HepG2 (cell line): ENCODE measurements at regions not wholly inside any gene's neighbourhood (a gene's known extent, or its start where the extent isn't known, plus 50 kb on each side); places are given as distances from the start of the nearest gene placed in this dataset.

Experiments
- ATAC-seq: fragments of 200-7000 bp; cut with Tn5 transposase; 3 replicates; pipeline ENCODE4 v1.9.1; 2020; ENCODE audit warnings: mild to moderate bottlenecking, moderate library complexity
- BruUV-seq: library from RNA; stranded (reverse); fragments of 400-500 nt; replicated peaks from 2 replicates; lab custom pipeline; 2021; lab: Mats Ljungman, UMichigan
- CTCF ChIA-PET: fragments of 300-600 bp; formaldehyde crosslinking; extraction: SDS; loops from one replicate; lab custom pipeline; 2021; ENCODE audit warnings: low total read pairs, inconsistent platforms, low intra/inter-chr PET ratio; lab: Yijun Ruan, JAX
- POLR2A ChIA-PET: fragments of 350-600 bp; sonication (Branson Sonifier 250); formaldehyde crosslinking; loops from one replicate; lab custom pipeline; 2020; ENCODE audit warnings: antibody characterized with exemption, inconsistent platforms; lab: Yijun Ruan, JAX
- DNase-seq: peaks from one replicate; pipeline ENCODE4 v3.0.0-alpha.2; 2015; ENCODE audit warnings: low spot score
- FAIRE-seq: peaks from 3 replicates; lab custom pipeline; 2011; peaks lifted over from hg19 to GRCh38; lab: Jason Lieb, UNC
- H2AFZ ChIP-seq: one replicate; pipeline ENCODE4 v1.6.1; 2011; ENCODE audit warnings: low read length, inconsistent platforms
- H3K27ac ChIP-seq: fragments of 300-600 bp; 3 replicates; pipeline ENCODE4 v1.8.0; 2011; ENCODE audit warnings: mixed run types, mild to moderate bottlenecking, mixed read lengths, low read length, inconsistent platforms; ENCODE audit not compliant: insufficient read depth; ENCODE audit errors: extremely low read length
- H3K27me3 ChIP-seq, 2 experiments: fragments of 200-600 bp in 1 of 2; 2 replicates in 1 of 2; 3 replicates in 1 of 2; pipeline versions ENCODE4 v1.6.0 to v1.8.0; 2011; ENCODE audit warnings: low read length in 2 of 2, mild to moderate bottlenecking in 2 of 2, moderate library complexity in 2 of 2, inconsistent platforms in 1 of 2; ENCODE audit not compliant: insufficient read depth in 2 of 2, control insufficient read depth in 1 of 2
- H3K36me3 ChIP-seq, 2 experiments: fragments of 200-600 bp in 1 of 2; replicated peaks in 1 of 2; 2 replicates in 1 of 2; 3 replicates in 1 of 2; pipeline versions ENCODE4 v1.5.1 to v1.8.0; 2011; ENCODE audit warnings: low read length in 2 of 2, inconsistent platforms in 1 of 2; ENCODE audit not compliant: insufficient read depth in 2 of 2, control insufficient read depth in 1 of 2
- H3K4me1 ChIP-seq: 2 replicates; pipeline ENCODE4 v1.5.1; 2012; ENCODE audit warnings: low read length, inconsistent platforms; ENCODE audit not compliant: insufficient read depth
- H3K4me2 ChIP-seq: 2 replicates; pipeline ENCODE4 v1.6.0; 2011; ENCODE audit warnings: low read depth, low read length, inconsistent platforms
- H3K4me3 ChIP-seq, 3 experiments: fragments of 200-600 bp in 1 of 3; sonication (generic), shearing (Covaris generic) in 1 of 3; replicated peaks in 1 of 3; 2 replicates each; pipeline ENCODE4 v1.5.1; 2011 to 2016; ENCODE audit warnings: low read length in 3 of 3, inconsistent platforms in 2 of 3, low read depth in 2 of 3, mild to moderate bottlenecking in 2 of 3, control low read depth in 1 of 3, mixed read lengths in 1 of 3; ENCODE audit not compliant: insufficient read depth in 1 of 3
- H3K79me2 ChIP-seq: one replicate; pipeline ENCODE4 v1.6.1; 2011; ENCODE audit warnings: low read length, inconsistent platforms; ENCODE audit not compliant: insufficient read depth
- H3K9ac ChIP-seq: 2 replicates; pipeline ENCODE4 v1.6.0; 2011; ENCODE audit warnings: mild to moderate bottlenecking, low read depth, low read length, inconsistent platforms; ENCODE audit not compliant: insufficient read depth
- H3K9me3 ChIP-seq: 2 replicates; pipeline ENCODE4 v1.5.1; 2012; ENCODE audit warnings: mild to moderate bottlenecking, low read length
- H4K20me1 ChIP-seq: 2 replicates; pipeline ENCODE4 v1.6.0; 2011; ENCODE audit warnings: inconsistent platforms, mild to moderate bottlenecking, low read length, moderate library complexity; ENCODE audit not compliant: insufficient read depth
- AFF4 ChIP-seq: sonication (generic); formaldehyde crosslinking; IDR thresholded peaks from 2 replicates; pipeline ENCODE4 v1.4.0; 2020; ENCODE audit warnings: missing genetic modification reagents
- DMAP1 ChIP-seq: IDR thresholded peaks from 2 replicates; pipeline ENCODE4 v1.6.1; 2016
- DNMT3B ChIP-seq: conservative IDR thresholded peaks from 2 replicates; pipeline ENCODE4 v1.6.1; 2016; ENCODE audit warnings: missing biosample characterization, control low read depth
- GABPB1 ChIP-seq: IDR thresholded peaks from 2 replicates; pipeline ENCODE4 v1.6.1; 2016; ENCODE audit warnings: mild to moderate bottlenecking, missing genetic modification reagents, moderate library complexity, missing compliant biosample characterization
- GATAD1 ChIP-seq: IDR thresholded peaks from 2 replicates; pipeline ENCODE4 v1.6.1; 2016; ENCODE audit warnings: missing genetic modification reagents, missing compliant biosample characterization
- GPN1 ChIP-seq: sonication (generic); formaldehyde crosslinking; IDR thresholded peaks from 2 replicates; pipeline ENCODE4 v1.5.1; 2020; ENCODE audit warnings: missing genetic modification reagents, borderline replicate concordance
- JUND ChIP-seq: sonication (generic); formaldehyde crosslinking; IDR thresholded peaks from 2 replicates; pipeline ENCODE4 v1.8.0; 2022; ENCODE audit warnings: mild to moderate bottlenecking, missing genetic modification reagents
- LCORL ChIP-seq, 2 experiments: fragments of 450-650 bp in 1 of 2; sonication (generic) in 1 of 2; formaldehyde crosslinking in 1 of 2; IDR thresholded peaks; 2 replicates each; pipeline versions ENCODE4 v1.5.0 to v1.6.1; 2017 to 2020; ENCODE audit warnings: antibody characterized with exemption in 1 of 2, missing genetic modification reagents in 1 of 2
- MLXIP ChIP-seq: sonication (generic); formaldehyde crosslinking; IDR thresholded peaks from 2 replicates; pipeline ENCODE4 v1.9.0; 2021; ENCODE audit warnings: missing genetic modification reagents, borderline replicate concordance
- NR3C1 ChIP-seq: sonication (generic); formaldehyde crosslinking; IDR thresholded peaks from 2 replicates; pipeline ENCODE4 v1.4.0; 2020; ENCODE audit warnings: missing genetic modification reagents
- PBX3 ChIP-seq: sonication (generic); formaldehyde crosslinking; IDR thresholded peaks from 2 replicates; pipeline ENCODE4 v1.8.1; 2023; ENCODE audit warnings: missing genetic modification reagents, inconsistent platforms, borderline replicate concordance
- PCBP1 ChIP-seq: fragments of 200-400 bp; formaldehyde crosslinking; IDR thresholded peaks from 2 replicates; pipeline ENCODE4 v1.6.1; 2017; ENCODE audit warnings: mild to moderate bottlenecking, low read depth, low read length, borderline replicate concordance
- TMF1 ChIP-seq: sonication (generic); formaldehyde crosslinking; IDR thresholded peaks from 2 replicates; pipeline ENCODE4 v1.8.1; 2022; ENCODE audit warnings: low read depth, missing genetic modification reagents
- TSC22D2 ChIP-seq: sonication (generic); formaldehyde crosslinking; IDR thresholded peaks from 2 replicates; pipeline ENCODE4 v1.5.1; 2020; ENCODE audit warnings: missing genetic modification reagents, mild to moderate bottlenecking, borderline replicate concordance
- ZNF10 ChIP-seq: sonication (generic); formaldehyde crosslinking; IDR thresholded peaks from 2 replicates; pipeline ENCODE4 v1.4.0; 2020; ENCODE audit warnings: mild to moderate bottlenecking, low read depth, missing genetic modification reagents, borderline replicate concordance
- ZNF331 ChIP-seq: sonication (generic); formaldehyde crosslinking; IDR thresholded peaks from 2 replicates; pipeline ENCODE4 v1.4.0; 2020; ENCODE audit warnings: missing genetic modification reagents
- ZNF335 ChIP-seq: sonication (generic); formaldehyde crosslinking; IDR thresholded peaks from 2 replicates; pipeline ENCODE4 v1.4.0; 2020; ENCODE audit warnings: missing genetic modification reagents
- ZNF34 ChIP-seq: sonication (generic); formaldehyde crosslinking; IDR thresholded peaks from 2 replicates; pipeline ENCODE4 v1.4.0; 2020; ENCODE audit warnings: mild to moderate bottlenecking, missing genetic modification reagents, borderline replicate concordance
- ZNF792 ChIP-seq: IDR thresholded peaks from 2 replicates; pipeline ENCODE4 v1.6.1; 2016
- ZNF891 ChIP-seq: sonication (generic); formaldehyde crosslinking; IDR thresholded peaks from 2 replicates; pipeline ENCODE4 v1.5.0; 2020; ENCODE audit warnings: mild to moderate bottlenecking, missing genetic modification reagents
- WGBS: methylation state at CpG from one replicate; pipeline ENCODE4 v1.1.6; 2017; ENCODE audit warnings: low lambda C conversion rate; 5-methylcytosine and 5-hydroxymethylcytosine counted together
- in situ Hi-C: cut with HindIII; loops from 2 replicates; pipeline ENCODE4 v1.10.0; 2017; ENCODE audit warnings: low pct_unique_long_range_greater_than_20kb; ENCODE audit not compliant: extremely low pct_ligation_motif_present
- intact Hi-C: fragments of 100-400 bp; cut with micrococcal nuclease; formaldehyde crosslinking; loops from one replicate; pipeline ENCODE4 v1.10.0; 2022; ENCODE audit not compliant: unreplicated experiment

GRCh38 chr11:91258876-91259275 lies 965.7 kb upstream of the FAT3 start:
- FAIRE-seq, result no peak
- TF ChIP-seq ZNF335 (no peak), NR3C1 (CRISPR knock-in tag) (no peak), ZNF10 (CRISPR knock-in tag) (no peak), TMF1 (CRISPR knock-in tag) (no peak), MLXIP (no peak), ZNF34 (no peak), GABPB1 (CRISPR knock-in tag) (no peak), DNMT3B (CRISPR knock-in tag) (no peak), ZNF792 (CRISPR knock-in tag) (no peak), TSC22D2 (CRISPR knock-in tag) (no peak), LCORL (IDR thresholded peaks at IDR 0.05) (no peak), LCORL (CRISPR knock-in tag; IDR thresholded peaks at IDR 0.05) (no peak), ZNF331 (CRISPR knock-in tag) (no peak), ZNF891 (CRISPR knock-in tag) (no peak), GATAD1 (CRISPR knock-in tag) (no peak), DMAP1 (CRISPR knock-in tag) (no peak), JUND (CRISPR knock-in tag) (no peak), AFF4 (CRISPR knock-in tag) (no peak), GPN1 (no peak), PBX3 (CRISPR knock-in tag) (no peak), PCBP1 (no peak)
- intact Hi-C loops (no loop called here), in situ Hi-C loops (no loop called here)
- H2AFZ ChIP-seq, result no peak overlapping the region
- H3K9me3 ChIP-seq, result no peaks in the 10 kb centered on the region
- H4K20me1 ChIP-seq, result no peaks in the 10 kb centered on the region
- no peak overlapping the region for H3K4me3 ChIP-seq
- 0% methylated on average over 1 of the region's 1 CpG for WGBS
- ATAC-seq, result no peak
- no peak overlapping the region for H3K9ac ChIP-seq
- H3K27ac ChIP-seq, result no peak overlapping the region
- CTCF ChIA-PET, result no interaction called here
- no peaks in the 10 kb centered on the region for H3K27me3 ChIP-seq
- H3K36me3 ChIP-seq, result no peaks in the 10 kb centered on the region
- DNase-seq, result no peak
- no peaks in the 10 kb centered on the region for H3K4me1 ChIP-seq
- BruUV-seq, result no TSS peak
- no peak overlapping the region for H3K4me2 ChIP-seq
- POLR2A ChIA-PET, result no interaction called here
- H3K79me2 ChIP-seq, result no peaks in the 10 kb centered on the region
